GM21526 (cell line): ENCODE measurements at regions not wholly inside any gene's neighbourhood (a gene's known extent, or its start where the extent isn't known, plus 50 kb on each side); places are given as distances from the start of the nearest gene placed in this dataset.

Experiments used
- ATAC-seq: cut with Tn5 transposase; IDR thresholded peaks from one replicate; pipeline ENCODE4 v1.9.1; 2021; ENCODE audit warnings: moderate library complexity; ENCODE audit not compliant: unreplicated experiment, low FRiP score

DNA sequence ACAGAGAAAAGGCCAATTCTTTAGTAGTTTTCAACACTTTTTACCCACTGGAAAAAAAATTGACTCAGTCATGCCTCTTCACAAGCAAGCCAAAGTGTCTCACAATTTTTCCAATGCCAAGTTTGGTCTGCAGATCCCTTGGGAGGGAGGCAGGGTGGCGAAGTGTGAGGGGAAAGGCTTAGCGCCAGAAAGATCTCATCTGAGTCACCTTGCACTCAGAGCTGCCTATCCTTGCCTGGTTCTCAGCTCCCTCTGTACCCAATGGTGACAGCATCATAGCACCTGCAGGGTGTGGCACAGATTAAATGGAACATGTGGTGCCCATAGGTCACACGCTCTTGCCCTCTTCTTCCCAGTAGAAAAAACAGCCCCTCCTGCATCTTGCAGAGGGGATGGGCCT, 55.2 kb upstream of the GYPC start:
- no peak for ATAC-seq

DNA sequence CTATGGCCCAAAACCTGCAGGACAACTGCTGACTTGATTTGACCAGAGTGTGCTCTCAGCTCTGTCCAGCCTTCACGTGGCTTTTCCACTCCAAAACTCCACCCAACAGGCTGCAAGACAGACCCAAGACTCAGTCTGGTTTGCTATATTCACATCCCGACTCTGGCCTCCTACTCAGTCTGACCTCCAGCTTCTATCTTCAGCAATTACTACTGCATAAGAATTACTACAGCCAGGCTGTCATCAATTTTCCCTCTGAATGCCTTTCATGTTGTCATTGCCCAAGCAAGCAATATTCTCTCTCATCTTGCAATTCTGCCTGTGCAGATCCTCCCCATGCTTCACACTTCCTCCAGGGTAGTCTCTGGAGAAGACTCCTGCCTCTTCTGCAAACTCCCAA, 53.6 kb upstream of the GYPC start:
- ATAC-seq = no peak
